ENCODE measurements at regions not wholly inside any gene's neighbourhood (a gene's known extent, or its start where the extent isn't known, plus 50 kb on each side); places are given as distances from the start of the nearest gene placed in this dataset.
"Not testable (repeated sequence)": the region's sequence is repeated elsewhere in the genome, so short reads cannot be mapped to it uniquely, and the experiment has no call there.

DNA sequence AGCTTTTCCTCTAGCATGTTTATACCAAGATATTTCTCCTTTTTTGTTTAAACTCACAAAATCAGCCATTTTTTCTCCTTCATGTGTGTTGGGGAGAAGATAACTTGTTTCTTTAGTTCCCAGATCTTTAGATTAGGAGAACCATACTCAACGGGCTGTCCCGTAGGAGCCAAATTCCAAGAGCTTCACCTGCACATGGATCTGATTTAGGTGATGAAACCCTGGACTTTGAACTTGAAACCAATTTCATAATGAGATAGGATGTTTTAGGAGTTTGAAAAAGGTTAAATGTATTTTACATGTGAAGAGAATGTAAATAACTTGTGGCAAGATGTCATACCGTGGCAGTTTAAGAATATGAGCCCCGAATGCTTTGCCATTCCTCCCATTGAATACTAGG, 280.0 kb upstream of the PCDH18 start:
- TF ChIP-seq, protein P1, sequence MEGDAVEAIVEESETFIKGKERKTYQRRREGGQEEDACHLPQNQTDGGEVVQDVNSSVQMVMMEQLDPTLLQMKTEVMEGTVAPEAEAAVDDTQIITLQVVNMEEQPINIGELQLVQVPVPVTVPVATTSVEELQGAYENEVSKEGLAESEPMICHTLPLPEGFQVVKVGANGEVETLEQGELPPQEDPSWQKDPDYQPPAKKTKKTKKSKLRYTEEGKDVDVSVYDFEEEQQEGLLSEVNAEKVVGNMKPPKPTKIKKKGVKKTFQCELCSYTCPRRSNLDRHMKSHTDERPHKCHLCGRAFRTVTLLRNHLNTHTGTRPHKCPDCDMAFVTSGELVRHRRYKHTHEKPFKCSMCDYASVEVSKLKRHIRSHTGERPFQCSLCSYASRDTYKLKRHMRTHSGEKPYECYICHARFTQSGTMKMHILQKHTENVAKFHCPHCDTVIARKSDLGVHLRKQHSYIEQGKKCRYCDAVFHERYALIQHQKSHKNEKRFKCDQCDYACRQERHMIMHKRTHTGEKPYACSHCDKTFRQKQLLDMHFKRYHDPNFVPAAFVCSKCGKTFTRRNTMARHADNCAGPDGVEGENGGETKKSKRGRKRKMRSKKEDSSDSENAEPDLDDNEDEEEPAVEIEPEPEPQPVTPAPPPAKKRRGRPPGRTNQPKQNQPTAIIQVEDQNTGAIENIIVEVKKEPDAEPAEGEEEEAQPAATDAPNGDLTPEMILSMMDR (conservative IDR thresholded peaks at IDR 0.05) = no peak
- no peak for DNase-seq (ENCODE audit: low read depth, low spot score)
- Mint-ChIP-seq H3K4me1 (no peaks in the 10 kb centered on the region), H3K4me3 (no peak overlapping the region), H3K27me3 (ENCODE audit: low read depth) (no peaks in the 10 kb centered on the region), H3K36me3 (ENCODE audit: low read depth) (no peaks in the 10 kb centered on the region), H3K27ac (ENCODE audit: unreplicated experiment) (no peak overlapping the region), H3K9me3 (peaks cover 5% of the 10 kb centered on the region)

DNA sequence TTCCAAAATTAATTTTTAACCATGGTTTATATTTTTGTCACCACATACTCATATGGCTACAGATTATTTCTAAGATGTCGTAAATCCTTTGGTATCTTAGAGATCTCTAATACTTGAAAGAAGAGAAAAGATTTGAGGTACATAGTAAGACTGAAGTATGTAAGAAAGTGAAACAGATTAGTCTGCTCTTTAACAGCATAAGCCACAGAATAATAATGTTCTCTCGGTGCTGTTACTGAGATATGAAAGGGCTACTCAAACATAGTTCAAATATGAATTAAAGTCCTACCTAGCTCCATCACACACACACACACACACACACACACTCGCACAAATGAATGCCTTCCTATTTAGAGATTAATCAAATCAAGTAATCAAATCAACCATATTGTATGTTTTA, 274.1 kb upstream of the PCDH18 start:
- Mint-ChIP-seq H3K4me1 (no peaks in the 10 kb centered on the region), H3K27me3 (ENCODE audit: low read depth) (no peaks in the 10 kb centered on the region), H3K36me3 (ENCODE audit: low read depth) (no peaks in the 10 kb centered on the region), H3K9me3 (no peaks in the 10 kb centered on the region), H3K27ac (ENCODE audit: unreplicated experiment) (no peak overlapping the region), H3K4me3 (no peak overlapping the region)
- TF ChIP-seq, protein P1 (conservative IDR thresholded peaks at IDR 0.05) = no peak
- DNase-seq (ENCODE audit: low read depth, low spot score) = no peak

- H3K9me3 Mint-ChIP-seq = no peaks in the 10 kb centered on the region
- no peak for DNase-seq (ENCODE audit: low read depth, low spot score)
- no peaks in the 10 kb centered on the region for H3K36me3 Mint-ChIP-seq (ENCODE audit: low read depth)
- no peaks in the 10 kb centered on the region for H3K27me3 Mint-ChIP-seq (ENCODE audit: low read depth)
- H3K4me3 Mint-ChIP-seq = no peak overlapping the region
- no peaks in the 10 kb centered on the region for H3K4me1 Mint-ChIP-seq
- H3K27ac Mint-ChIP-seq (ENCODE audit: unreplicated experiment) = no peak overlapping the region
- TF ChIP-seq, protein P1 (conservative IDR thresholded peaks at IDR 0.05) = no peak
Observed at GRCh38 chr4:137804906-137805495, 272.7 kb upstream of the PCDH18 start.

GRCh38 chr4:137800861-137801260, 268.6 kb upstream of the PCDH18 start:
- Mint-ChIP-seq H3K27ac (ENCODE audit: unreplicated experiment) (no peak overlapping the region), H3K27me3 (ENCODE audit: low read depth) (no peaks in the 10 kb centered on the region), H3K36me3 (ENCODE audit: low read depth) (no peaks in the 10 kb centered on the region), H3K9me3 (peaks cover 3% of the 10 kb centered on the region), H3K4me1 (no peaks in the 10 kb centered on the region), H3K4me3 (no peak overlapping the region)
- TF ChIP-seq, protein P1 (conservative IDR thresholded peaks at IDR 0.05) = no peak
- DNase-seq (ENCODE audit: low read depth, low spot score) = no peak

DNA sequence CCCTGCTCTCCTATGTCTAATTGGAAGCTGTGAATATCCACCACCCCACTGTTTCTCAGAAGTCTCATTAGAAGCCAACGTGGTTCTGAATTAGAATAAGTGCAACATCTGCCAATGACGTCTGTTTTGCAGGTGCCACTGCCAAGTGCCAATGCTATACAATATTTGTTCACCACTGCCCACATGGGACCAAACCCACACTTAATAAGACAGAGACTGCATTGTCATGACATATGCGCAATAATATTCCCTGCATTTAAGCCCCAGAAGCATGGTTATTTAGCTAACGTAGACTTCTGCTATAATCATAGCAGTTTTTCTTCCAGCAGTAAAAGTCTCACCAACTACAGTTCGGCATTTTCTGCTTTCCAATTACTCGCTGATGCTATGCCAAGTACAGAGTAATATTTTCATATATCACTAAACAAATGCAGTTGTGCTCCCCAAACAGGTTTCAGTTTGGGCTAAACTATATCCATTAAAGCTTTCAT, 262.5 kb upstream of the PCDH18 start:
- Mint-ChIP-seq H3K4me1 (peaks cover 12% of the 10 kb centered on the region), H3K4me3 (no peak overlapping the region)

DNA sequence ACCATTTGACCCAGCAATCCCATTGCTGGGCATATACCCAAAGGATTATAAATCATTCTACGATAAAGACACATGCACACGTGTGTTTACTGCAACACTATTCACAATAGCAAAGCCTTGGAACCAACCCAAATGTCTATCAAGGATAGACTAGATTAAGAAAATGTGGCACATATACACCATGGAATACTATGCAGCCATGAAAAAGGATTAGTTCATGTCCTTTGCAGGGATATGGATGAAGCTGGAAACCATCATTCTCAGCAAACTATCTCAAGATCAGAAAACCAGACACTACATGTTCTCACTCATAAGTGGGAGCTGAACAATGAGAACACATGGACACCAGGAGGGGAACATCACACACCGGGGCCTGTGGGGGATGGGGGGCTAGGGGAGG, 257.0 kb upstream of the PCDH18 start:
- not testable (repeated sequence) for DNase-seq (ENCODE audit: low read depth, low spot score); H3K9me3 Mint-ChIP-seq; H3K27ac Mint-ChIP-seq (ENCODE audit: unreplicated experiment); H3K4me1 Mint-ChIP-seq; H3K27me3 Mint-ChIP-seq (ENCODE audit: low read depth); H3K36me3 Mint-ChIP-seq (ENCODE audit: low read depth); H3K4me3 Mint-ChIP-seq

More for the DNA sequence above, 262.5 kb upstream of the PCDH18 start:
- DNase-seq (ENCODE audit: low read depth, low spot score) = no peak
- H3K27ac Mint-ChIP-seq (ENCODE audit: unreplicated experiment) = no peak overlapping the region
- TF ChIP-seq, protein P1 (conservative IDR thresholded peaks at IDR 0.05) = no peak
- H3K9me3 Mint-ChIP-seq = peaks cover 3% of the 10 kb centered on the region
- no peaks in the 10 kb centered on the region for H3K36me3 Mint-ChIP-seq (ENCODE audit: low read depth)
- H3K27me3 Mint-ChIP-seq (ENCODE audit: low read depth) = no peaks in the 10 kb centered on the region

DNA sequence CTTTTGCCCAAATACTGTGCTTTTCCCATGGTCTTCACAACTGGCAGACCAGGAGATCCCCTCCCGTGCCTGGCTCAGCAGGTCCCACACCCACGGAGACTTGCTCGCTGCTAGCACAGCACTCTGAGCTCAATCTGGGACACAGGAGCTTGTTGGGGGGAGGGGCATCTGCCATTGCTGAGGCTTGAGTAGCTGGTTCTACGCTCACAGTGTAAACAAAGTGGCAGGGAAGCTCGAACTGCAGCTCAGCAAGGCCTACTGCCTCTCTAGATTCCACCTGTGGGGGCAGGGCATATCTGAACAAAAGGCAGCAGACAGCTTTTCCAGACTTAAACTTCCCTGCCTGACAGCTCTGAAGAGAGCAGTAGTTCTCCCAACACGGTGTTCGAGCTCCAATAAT, 251.6 kb upstream of the PCDH18 start:
- not testable (repeated sequence) for DNase-seq (ENCODE audit: low read depth, low spot score); H3K27ac Mint-ChIP-seq (ENCODE audit: unreplicated experiment); H3K9me3 Mint-ChIP-seq; H3K4me1 Mint-ChIP-seq; H3K4me3 Mint-ChIP-seq; H3K36me3 Mint-ChIP-seq (ENCODE audit: low read depth); H3K27me3 Mint-ChIP-seq (ENCODE audit: low read depth)

Measured in neural crest cell (in vitro differentiated cells).